ENCODE measurements at regions not wholly inside any gene's neighbourhood (a gene's known extent, or its start where the extent isn't known, plus 50 kb on each side); places are given as distances from the start of the nearest gene placed in this dataset.

- no peak for DNase-seq
These were observed 154.7 kb upstream of the SGK1 start for GRCh38 chr6:134472661-134473060.

DNA sequence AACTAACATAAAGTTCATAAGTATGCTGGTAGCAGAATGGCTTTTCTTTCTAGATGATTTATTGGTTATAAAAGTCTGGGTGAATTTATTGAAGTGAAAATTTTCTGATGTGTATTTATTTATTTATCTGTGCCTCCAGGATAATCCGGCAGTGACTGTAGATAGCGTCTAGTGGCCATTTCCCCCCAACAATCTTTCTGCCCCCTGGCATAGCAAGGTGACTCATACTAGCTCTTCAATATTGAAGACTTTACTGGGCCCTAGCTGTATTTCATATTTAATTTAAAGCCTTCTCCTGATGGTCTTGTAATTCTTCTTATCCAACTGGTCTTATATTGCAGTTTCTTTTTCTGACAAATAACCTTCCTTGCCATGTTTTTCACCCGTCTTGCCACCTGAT lies 154.1 kb upstream of the SGK1 start:
- no peak for DNase-seq

GRCh38 chr6:134470457-134470975 lies 152.6 kb upstream of the SGK1 start:
- DNase-seq, result no peak

DNA sequence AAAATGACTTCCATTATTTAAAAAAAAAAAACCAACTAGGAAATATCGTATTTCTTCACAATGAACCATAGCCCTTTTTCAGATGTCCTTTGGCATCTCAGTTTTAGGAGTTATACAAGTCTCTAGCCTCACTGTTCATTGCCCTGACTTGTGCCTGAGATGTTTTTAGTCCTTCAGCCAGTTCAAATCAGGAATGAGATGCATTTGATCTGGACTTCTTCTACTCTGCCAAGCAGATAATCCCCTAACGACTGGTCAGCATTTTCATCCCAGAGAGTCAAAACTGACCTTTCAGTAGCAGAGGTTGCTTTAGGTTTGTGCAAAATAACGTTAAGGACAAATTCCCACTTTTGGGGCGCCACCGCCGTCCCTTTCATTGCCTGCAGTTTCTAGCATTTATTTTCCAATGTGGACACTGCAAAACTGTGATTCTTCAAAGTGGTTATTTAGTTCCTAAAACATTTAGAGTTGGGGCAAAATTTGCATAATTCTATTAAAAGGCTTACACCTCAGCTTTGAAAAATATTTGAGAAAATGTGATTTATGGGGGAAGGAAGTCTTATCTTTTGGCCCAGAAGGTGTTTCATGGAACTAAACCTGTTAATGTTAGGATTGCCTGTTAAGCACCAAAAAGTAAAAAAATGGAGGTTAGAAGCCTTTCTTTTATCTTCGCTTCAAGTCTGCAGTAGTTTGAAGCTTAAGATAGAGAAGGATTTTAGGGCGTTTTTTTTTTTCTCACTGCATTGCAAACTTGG lies 152.0 kb upstream of the SGK1 start:
- DNase-seq, result no peak

GRCh38 chr6:134468633-134469032 lies 150.7 kb upstream of the SGK1 start:
- DNase-seq, result peak; percentile 28

DNA sequence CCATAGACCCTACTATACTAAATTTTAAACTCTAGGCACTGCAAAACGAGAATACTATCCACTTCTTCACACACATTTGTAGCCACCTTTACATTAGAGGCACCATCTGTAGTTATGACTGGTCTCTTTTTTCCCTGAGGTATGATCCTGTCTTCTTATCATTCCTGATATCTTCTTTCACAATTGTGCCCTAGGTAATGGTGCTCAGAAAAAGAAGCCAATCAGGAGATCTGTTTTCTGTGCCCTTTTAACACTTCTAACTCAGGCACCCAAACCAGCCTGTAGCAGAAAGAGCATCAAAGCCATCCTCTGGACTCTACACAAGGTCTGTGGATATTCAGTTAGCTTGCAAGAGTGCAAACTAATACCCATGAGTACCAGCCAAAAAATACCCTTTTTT lies 149.7 kb upstream of the SGK1 start:
- no peak for DNase-seq

- peak; percentile 63 for DNase-seq
These were observed 149.0 kb upstream of the SGK1 start for GRCh38 chr6:134466771-134467525.

GRCh38 chr6:134464690-134465411 lies 146.9 kb upstream of the SGK1 start:
- DNase-seq, result peak; percentile 92

DNA sequence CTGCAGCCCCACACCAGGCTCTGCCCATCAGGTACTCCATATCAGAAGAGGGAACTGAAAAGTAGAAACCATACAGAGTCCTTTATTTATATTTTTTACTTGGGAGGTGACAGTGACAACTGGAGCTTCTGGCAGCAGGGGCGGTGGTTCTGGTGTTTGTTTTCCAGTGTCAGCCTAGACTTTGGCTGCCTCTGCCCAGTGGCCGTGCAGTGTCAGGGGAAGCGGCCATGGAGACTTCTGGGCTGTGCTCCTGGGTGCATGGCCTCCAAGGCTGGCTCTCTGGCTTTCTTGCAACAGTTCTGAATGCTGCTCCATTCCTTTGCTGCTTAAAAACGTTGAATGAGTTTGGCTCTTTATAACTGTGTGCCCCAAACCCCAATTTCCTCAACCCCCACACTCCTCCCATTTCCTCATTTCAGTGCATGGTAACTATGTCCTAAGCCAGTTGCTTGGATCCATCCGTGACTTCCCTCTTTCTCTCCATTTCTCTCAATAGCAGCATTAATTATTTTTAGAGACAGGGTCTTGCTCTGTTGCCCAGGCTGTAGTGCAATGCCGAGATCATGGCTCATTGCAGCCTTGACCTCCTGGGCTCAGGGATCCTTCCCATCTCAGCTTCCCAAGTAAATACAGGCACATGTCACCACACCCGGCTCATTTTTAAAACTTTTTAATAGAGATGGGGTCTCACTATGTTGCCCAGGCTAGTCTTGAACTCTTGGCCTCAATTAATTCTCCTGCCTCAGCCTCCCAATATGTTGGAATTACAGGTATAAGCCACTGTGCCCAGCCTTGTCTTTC lies 141.1 kb upstream of the SGK1 start:
- no peak for DNase-seq

DNA sequence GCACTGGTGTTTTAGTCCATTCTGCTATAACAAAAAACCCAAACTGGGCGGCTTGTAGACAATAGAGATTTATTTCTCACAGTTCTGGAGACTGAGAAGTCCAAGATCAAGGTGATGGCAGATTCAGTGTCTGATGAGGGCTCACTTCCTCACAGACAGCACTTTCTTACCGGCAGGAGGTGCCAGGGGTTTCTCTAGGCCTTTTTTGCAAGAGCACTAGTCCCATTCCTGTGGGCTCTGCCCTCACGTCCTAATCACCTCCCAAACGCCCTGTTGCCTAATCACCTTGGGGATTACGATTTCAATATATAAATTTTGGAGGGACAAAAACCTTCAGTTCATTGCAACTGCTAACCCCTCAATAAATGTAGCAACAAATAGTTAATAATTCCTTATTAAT lies 140.0 kb upstream of the SGK1 start:
- no peak for DNase-seq

DNA sequence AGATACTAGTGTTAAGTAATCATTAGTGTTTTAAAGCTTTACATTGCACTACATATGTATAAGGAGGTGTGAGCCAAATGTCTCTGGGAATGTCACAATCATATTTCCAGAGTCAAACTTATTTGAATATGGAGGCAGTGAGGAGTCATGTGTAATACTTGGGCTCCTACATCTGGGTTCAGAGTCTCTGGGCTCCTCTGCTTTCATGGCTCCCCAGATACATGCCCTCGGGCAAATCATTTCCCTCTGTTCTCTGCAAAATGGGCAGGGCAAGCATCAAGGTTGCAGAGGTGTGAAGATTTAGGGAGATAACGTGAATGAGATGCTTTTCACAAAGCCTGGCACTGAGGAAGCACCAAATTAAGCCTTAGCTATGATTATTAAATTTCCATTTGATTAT lies 138.3 kb upstream of the SGK1 start:
- no peak for DNase-seq

DNA sequence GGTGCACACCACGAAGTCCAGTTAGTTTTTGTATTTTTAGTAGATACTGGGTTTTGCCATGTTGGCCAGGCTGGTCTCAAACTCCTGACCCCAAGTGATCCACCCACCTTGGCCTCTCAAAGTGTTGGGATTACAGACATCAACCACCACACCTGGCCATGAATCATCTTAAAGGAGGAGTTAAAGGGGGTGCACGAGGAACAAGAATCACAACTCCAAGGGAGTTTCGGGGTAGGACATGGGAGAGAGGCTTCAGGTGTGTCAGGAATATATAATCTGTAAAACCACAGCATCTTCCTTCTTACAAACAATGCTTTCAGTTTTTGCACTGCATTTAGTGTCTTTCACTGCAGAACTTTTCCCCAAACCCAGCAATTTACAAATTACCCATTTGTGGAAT lies 137.4 kb upstream of the SGK1 start:
- no peak for DNase-seq

DNA sequence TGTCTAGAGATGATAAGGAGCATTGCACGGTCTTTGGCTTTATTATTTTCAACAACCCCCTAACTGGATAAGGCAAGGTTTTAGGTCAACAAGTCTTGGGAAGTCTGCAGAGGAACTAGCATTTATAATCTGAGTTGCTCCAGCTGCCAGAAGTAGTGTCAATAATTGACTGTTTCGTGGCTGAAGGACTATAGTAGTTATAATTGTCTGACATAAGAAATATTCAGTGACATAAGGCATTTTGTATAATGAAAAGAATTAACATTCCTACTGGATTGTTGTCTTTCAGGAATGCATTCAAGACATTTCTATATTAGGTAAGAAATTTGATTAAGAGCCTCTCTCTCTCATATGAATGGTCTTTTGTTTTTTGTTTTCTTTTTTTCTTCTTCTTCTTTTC lies 136.9 kb upstream of the SGK1 start:
- DNase-seq, result no peak

DNA sequence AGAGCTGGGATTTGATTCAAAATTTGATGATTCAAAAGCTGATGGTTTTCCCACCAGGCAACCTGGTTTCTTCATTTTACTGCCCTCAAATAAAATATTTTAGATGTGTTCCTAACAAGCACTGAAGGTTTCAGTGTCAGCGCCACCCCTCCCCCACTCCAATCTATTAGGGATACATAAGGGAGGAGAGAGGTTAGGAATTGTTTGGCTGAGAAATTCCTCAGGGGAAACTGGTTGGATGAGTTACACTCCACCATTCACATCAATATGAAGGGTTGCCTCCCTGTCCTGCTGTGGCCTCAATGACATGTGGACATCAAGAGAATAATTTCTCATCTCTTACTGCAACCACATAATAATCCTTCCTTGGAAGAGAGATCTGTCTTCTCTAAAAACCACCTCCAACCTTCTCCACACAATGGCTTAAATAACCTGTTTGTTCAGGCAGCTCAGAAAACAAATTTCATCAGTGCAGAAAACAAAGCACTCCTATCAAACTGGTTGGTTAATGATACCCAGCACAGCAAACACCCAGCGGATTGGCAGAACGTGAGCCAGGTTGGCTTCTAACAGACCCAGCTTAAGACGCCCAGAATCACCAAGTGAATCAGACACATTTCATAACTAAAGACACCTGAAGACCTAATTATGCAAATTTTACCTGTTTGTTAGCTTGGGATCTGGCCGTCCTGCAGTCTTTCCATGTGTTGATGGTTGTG lies 136.0 kb upstream of the SGK1 start:
- peak; percentile 66 for DNase-seq

DNA sequence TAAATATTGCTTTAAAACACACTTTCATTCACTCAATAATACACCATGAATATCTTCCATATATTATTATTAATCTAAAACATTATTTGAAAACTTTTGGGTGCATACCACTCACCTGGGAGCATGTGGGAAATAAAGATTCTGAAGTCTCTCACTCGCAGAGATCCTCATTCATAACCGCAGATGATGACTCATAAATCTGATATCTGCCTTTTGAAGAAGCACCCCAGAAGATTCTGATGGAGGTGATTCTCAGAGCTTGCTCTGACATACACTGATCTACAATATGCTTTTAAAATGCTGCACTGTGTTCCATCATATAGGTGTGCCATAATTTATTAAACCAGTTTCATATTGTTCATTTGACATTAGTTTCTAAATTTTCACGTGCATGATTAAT lies 135.0 kb upstream of the SGK1 start:
- DNase-seq, result no peak

DNA sequence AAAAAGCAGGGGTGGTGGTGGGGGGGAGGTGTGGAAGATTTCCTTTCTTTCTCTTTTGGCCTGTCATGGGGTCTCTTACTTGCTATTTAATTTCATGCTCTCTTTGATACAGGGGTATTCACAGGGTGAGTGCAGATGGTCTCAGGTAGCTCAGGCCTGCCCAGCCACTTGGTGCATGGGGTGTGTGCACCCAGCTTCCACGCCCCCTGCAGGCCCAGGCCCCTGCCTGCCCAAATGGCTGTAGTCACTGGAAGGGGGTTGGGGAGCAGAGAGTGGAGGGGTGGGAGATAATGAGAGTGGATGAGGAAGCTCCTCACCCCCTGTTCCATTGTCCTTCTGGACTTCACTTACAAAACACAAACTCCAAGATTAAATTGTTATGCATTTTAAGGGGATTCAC lies 133.6 kb upstream of the SGK1 start:
- no peak for DNase-seq

DNA sequence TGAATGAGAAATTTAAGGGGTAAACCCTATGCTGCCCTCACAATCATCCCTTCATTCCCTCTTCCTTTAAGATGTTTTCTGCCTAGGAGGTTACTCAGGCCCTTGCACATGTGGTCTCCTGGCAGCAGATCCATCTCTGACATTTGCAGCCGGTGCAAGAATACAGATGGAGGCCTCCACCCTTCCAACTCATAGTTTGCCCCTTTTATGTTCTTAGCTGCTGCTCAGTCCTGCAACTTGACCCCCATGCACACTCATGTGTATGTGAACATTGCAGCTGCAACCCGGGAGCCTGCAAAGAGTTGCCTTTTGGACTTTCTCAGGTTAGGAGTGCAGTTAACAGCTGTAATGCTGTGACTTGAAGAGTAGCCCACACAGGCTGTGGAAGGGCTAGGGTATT lies 131.9 kb upstream of the SGK1 start:
- DNase-seq, result no peak

DNA sequence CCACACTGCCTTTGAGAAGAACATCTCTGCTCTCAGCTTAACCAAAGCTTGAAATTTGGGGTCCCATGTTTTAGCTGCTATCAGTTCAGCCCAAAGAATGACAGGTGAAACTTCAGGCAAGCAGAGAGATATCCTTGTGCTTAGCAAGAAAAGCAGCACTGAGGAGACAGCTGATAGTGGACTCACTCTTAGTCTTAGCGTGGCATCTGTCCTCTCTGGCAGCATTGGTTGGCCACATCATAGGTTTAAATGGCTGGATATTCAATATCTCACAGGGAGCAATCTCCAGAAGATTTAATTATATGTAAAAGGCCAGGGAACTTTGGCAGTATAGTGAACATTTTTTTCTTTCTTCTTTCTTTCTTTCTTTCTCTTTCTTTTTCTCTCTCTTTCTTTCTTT lies 131.1 kb upstream of the SGK1 start:
- no peak for DNase-seq

DNA sequence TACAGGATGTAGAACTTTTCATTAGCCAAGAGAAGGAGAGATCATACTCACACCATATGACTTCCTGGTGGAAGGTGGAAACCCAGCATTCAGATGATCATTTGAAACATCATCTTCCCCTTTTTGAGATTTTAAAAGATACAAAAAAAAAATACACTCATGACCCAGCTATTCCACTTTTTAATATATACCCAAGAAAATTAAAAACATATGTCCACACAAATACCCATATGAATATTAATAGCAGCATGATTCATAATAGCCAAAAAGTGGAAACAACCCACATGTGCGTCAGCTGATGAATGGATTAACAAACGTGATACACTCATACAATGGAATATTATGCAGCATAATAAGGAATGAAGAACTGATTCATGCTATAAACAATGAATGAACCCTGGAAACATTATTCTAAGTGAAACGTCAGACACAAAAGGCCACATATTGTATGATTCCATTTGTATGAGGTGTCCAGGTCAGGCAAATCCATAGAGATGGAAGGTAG lies 130.0 kb upstream of the SGK1 start:
- no peak for DNase-seq

GRCh38 chr6:134447423-134447822 lies 129.5 kb upstream of the SGK1 start:
- no peak for DNase-seq

DNA sequence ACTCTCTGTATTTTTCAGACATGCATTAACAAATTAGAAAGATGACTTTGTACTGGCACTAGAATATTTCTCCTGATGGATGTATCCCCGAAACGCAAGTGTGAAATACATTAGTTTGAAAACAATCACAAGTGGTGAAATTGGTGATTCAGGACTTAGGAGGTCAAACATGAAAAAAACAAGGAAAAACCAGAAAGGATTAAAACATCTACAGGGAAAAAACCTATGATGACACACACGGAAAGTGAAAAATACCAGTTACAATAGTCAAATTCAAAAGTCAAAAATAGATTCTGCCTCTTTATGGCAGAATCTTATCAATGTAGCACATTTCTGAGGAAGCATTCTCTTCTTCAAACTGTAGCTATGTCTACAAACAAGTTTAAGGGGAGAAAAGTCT lies 129.0 kb upstream of the SGK1 start:
- DNase-seq, result no peak
